T-cell (primary cell): ENCODE measurements at regions not wholly inside any gene's neighbourhood (a gene's known extent, or its start where the extent isn't known, plus 50 kb on each side); places are given as distances from the start of the nearest gene placed in this dataset.

Experiments used
- ATAC-seq, 4 experiments: fragments of 200-7000 bp in 3 of 4; fragments of 150-1000 bp in 1 of 4; cut with Tn5 transposase; replicated peaks in 1 of 4; 1 replicate in 3 of 4; 2 replicates in 1 of 4; pipeline ENCODE4 v1.10.0; 2021; ENCODE audit warnings: moderate library complexity in 3 of 4, mild to moderate bottlenecking in 2 of 4, moderate number of reproducible peaks in 1 of 4
- CTCF ChIA-PET, 2 donors: fragments of 300-600 bp; sonication (Branson Sonifier 250); formaldehyde crosslinking; loops; one replicate each; lab custom pipeline; 2022; ENCODE audit warnings: antibody characterized with exemption in 2 of 2; lab: Charles Lee
- POLR2A ChIA-PET, 2 donors: fragments of 300-600 bp; sonication (Branson Sonifier 250); formaldehyde crosslinking; loops; one replicate each; lab custom pipeline; 2022; ENCODE audit warnings: antibody characterized with exemption in 2 of 2; lab: Charles Lee
- DNase-seq, 35 experiments: peaks; one replicate each; pipeline versions ENCODE4 v3.0.0 to v3.0.0-alpha.2; 2013 to 2023
- H3K27ac ChIP-seq: one replicate; pipeline ENCODE4 v1.5.1; 2013; ENCODE audit warnings: low read length
- H3K27me3 ChIP-seq, 2 experiments: replicated peaks in 1 of 2; 1 replicate in 1 of 2; 2 replicates in 1 of 2; pipeline versions ENCODE4 v1.6.1 to v1.7.0; 2013; ENCODE audit warnings: low read length in 1 of 2, mixed read lengths in 1 of 2; ENCODE audit not compliant: control insufficient read depth in 2 of 2, insufficient read depth in 2 of 2; ENCODE audit errors: extremely low read depth in 1 of 2
- H3K36me3 ChIP-seq, 2 donors: 1 replicate in 1 of 2; 2 replicates in 1 of 2; pipeline versions ENCODE4 v1.6.1 to v1.7.0; 2013; ENCODE audit warnings: low read length in 1 of 2; ENCODE audit not compliant: control insufficient read depth in 2 of 2, insufficient read depth in 1 of 2; ENCODE audit errors: extremely low read depth in 1 of 2
- H3K4me1 ChIP-seq, 2 experiments: 1 replicate in 1 of 2; 2 replicates in 1 of 2; pipeline versions ENCODE4 v1.6.1 to v1.7.0; 2013; ENCODE audit warnings: low read length in 2 of 2, mixed read lengths in 1 of 2; ENCODE audit not compliant: insufficient read depth in 2 of 2, control insufficient read depth in 1 of 2; ENCODE audit errors: extremely low read depth in 1 of 2
- H3K4me3 ChIP-seq, 2 donors: 1 replicate in 1 of 2; 2 replicates in 1 of 2; pipeline versions ENCODE4 v1.5.1 to v1.7.0; 2013; ENCODE audit warnings: mild to moderate bottlenecking in 2 of 2, low read length in 1 of 2, moderate library complexity in 1 of 2; ENCODE audit not compliant: control insufficient read depth in 1 of 2; ENCODE audit errors: extremely low read depth in 1 of 2
- H3K9me3 ChIP-seq: 2 replicates; pipeline ENCODE4 v1.7.0; 2013
- H3K27ac Mint-ChIP-seq, 2 donors: one replicate each; pipeline ENCODE4 v1.8.0; 2020 to 2021; ENCODE audit warnings: mild to moderate bottlenecking in 2 of 2, mixed read lengths in 2 of 2
- H3K27me3 Mint-ChIP-seq, 2 donors: one replicate each; pipeline ENCODE4 v1.8.0; 2021 to 2022; ENCODE audit warnings: mixed read lengths in 2 of 2
- H3K36me3 Mint-ChIP-seq: one replicate; pipeline ENCODE4 v1.8.0; 2021; ENCODE audit warnings: mixed read lengths
- H3K4me1 Mint-ChIP-seq, 3 donors: one replicate each; pipeline ENCODE4 v1.8.0; 2020 to 2022; ENCODE audit warnings: mixed read lengths in 3 of 3, mild to moderate bottlenecking in 1 of 3
- H3K4me3 Mint-ChIP-seq, 3 donors: one replicate each; pipeline ENCODE4 v1.8.0; 2020 to 2022; ENCODE audit warnings: mild to moderate bottlenecking in 3 of 3, mixed read lengths in 3 of 3, moderate library complexity in 3 of 3
- H3K9me3 Mint-ChIP-seq, 3 donors: one replicate each; pipeline ENCODE4 v1.8.0; 2020 to 2022; ENCODE audit warnings: mixed read lengths in 3 of 3
- WGBS: methylation state at CpG from one replicate; pipeline ENCODE4 v1.1.5; 2013; ENCODE audit warnings: missing lambda C conversion rate; ENCODE audit not compliant: insufficient coverage; 5-methylcytosine and 5-hydroxymethylcytosine counted together

GRCh38 chr6:97632341-97632740 lies 349.3 kb upstream of the MMS22L start:
- DNase-seq: no peak
- H3K4me1 Mint-ChIP-seq: no peaks in the 10 kb centered on the region
- no peak overlapping the region for H3K4me3 Mint-ChIP-seq
- H3K27me3 Mint-ChIP-seq: no peaks in the 10 kb centered on the region
- Histone ChIP-seq H3K4me1 (no peaks in the 10 kb centered on the region), H3K27me3 (no peaks in the 10 kb centered on the region), H3K9me3 (no peaks in the 10 kb centered on the region), H3K27ac (no peak overlapping the region), H3K36me3 (no peaks in the 10 kb centered on the region), H3K4me3 (no peak overlapping the region)
- no peak for ATAC-seq
- ChIA-PET POLR2A (no interaction called here), CTCF (no interaction called here)
- WGBS: no CpG with 5 or more reads among the region's 1 CpG
- H3K27ac Mint-ChIP-seq: no peak overlapping the region
- peaks cover 3 to 6% (median 6%) of the 10 kb centered on the region in 3 donors for H3K9me3 Mint-ChIP-seq
- no peaks in the 10 kb centered on the region for H3K36me3 Mint-ChIP-seq

DNA sequence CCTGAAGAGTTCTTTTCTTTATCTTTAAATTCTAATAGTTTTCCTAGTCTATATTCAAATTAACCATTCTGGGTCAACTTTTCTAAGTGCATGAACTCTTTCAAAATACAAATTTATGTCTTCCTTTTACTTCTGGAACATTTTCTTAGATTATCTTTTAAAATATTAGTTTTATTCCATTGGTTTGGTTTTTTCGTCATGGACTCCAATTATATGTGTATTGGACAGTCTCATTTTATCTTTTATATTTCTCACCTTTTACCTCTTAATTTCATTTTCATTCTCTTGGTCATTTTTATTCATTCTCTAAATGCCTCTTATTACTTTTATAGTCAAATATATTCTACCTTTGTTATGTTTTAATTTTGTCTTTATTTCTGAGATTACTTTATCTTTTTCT lies 356.7 kb upstream of the MMS22L start:
- Mint-ChIP-seq H3K4me1 (no peaks in the 10 kb centered on the region), H3K27ac (no peak overlapping the region), H3K4me3 (no peak overlapping the region), H3K36me3 (no peaks in the 10 kb centered on the region), H3K27me3 (no peaks in the 10 kb centered on the region), H3K9me3 (peaks cover 7 to 15% (median 11%) of the 10 kb centered on the region in 3 donors)
- Histone ChIP-seq H3K27ac (no peak overlapping the region), H3K27me3 (no peaks in the 10 kb centered on the region), H3K4me1 (no peaks in the 10 kb centered on the region), H3K9me3 (no peaks in the 10 kb centered on the region), H3K36me3 (no peaks in the 10 kb centered on the region), H3K4me3 (no peak overlapping the region)
- ATAC-seq: no peak
- CTCF ChIA-PET: no interaction called here
- POLR2A ChIA-PET: no interaction called here
- DNase-seq: no peak
- no CpG with 5 or more reads among the region's 1 CpG for WGBS

DNA sequence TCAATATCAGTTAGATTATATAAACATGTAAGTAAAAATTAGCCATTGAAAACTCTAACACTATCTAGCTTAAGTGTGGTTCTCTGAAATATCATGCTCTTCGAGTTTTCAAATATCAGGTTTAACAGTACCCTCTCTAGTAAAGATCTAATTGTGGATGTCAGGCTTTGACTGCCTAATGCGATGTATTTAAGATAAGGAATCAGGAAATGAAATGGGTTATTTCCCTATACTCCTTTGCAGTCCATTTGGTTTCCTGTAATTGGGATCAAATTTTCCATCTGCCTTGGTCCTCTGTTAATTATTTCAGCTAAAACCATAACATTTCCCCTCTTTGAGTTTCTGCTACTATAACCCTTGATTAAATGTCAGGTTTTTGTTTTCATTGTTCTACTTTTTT lies 361.3 kb upstream of the MMS22L start:
- POLR2A ChIA-PET: no interaction called here

DNA sequence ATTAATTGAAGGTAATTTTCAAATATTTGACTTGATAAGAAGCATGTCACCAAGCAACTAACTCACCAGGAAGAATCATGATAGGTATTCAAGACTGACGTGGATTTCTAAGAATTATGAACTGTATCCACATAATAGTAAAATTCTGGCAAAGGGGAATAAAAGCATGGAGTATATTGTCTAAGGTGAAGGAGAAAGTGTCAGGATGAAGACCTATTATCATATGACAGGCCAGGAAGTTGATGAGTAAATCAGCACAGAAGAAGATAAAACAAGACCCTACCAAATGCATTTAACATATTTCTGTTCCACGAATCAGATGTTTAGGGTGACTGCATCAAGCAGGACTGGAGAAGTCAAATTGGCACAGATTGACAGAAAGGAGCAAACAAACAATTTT lies 362.7 kb upstream of the MMS22L start:
- Histone ChIP-seq H3K9me3 (no peaks in the 10 kb centered on the region), H3K36me3 (no peaks in the 10 kb centered on the region), H3K27me3 (no peaks in the 10 kb centered on the region), H3K27ac (no peak overlapping the region), H3K4me3 (no peak overlapping the region), H3K4me1 (no peaks in the 10 kb centered on the region)
- POLR2A ChIA-PET: no interaction called here
- Mint-ChIP-seq H3K4me3 (no peak overlapping the region), H3K27ac (no peak overlapping the region), H3K27me3 (no peaks in the 10 kb centered on the region), H3K9me3 (peaks cover 0 to 5% (median 3%) of the 10 kb centered on the region in 3 donors), H3K36me3 (no peaks in the 10 kb centered on the region), H3K4me1 (no peaks in the 10 kb centered on the region)
- DNase-seq: no peak
- no CpG with 5 or more reads among the region's 2 CpGs for WGBS
- CTCF ChIA-PET: no interaction called here
- ATAC-seq: no peak

More for the DNA sequence above, 361.3 kb upstream of the MMS22L start:
- CTCF ChIA-PET: no interaction called here
- Mint-ChIP-seq H3K9me3 (peaks cover 4 to 12% (median 7%) of the 10 kb centered on the region in 3 donors), H3K4me1 (no peaks in the 10 kb centered on the region), H3K36me3 (no peaks in the 10 kb centered on the region), H3K27me3 (no peaks in the 10 kb centered on the region), H3K4me3 (no peak overlapping the region), H3K27ac (no peak overlapping the region)
- no peaks in the 10 kb centered on the region for H3K27me3 ChIP-seq
- DNase-seq (no peak), ATAC-seq (no peak)
- no peaks in the 10 kb centered on the region for H3K36me3 ChIP-seq
- H3K9me3 ChIP-seq: no peaks in the 10 kb centered on the region
- no peaks in the 10 kb centered on the region for H3K4me1 ChIP-seq
- H3K4me3 ChIP-seq: no peak overlapping the region
- WGBS: no CpG with 5 or more reads among the region's 2 CpGs
- no peak overlapping the region for H3K27ac ChIP-seq

DNA sequence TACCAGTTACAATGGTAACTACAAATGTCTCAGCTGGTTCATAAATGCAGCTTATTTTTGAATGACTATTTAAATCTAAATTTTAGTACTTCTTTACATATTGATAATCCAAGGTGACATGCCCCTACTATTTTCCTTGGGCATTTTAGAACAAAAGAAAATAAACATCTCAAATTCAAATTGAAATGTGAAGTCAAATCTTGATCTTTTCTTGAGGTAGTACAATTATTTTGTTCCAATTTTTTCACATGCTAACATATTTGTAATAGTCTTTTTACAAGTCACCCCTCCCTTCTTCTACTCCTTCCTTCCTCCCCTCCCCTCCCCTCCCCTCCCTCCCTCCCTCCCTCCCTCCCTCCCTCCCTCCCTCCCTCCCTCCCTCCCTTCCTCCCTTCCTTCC lies 370.1 kb upstream of the MMS22L start:
- ChIA-PET CTCF (no interaction called here), POLR2A (no interaction called here)
- no peaks in the 10 kb centered on the region for H3K27me3 Mint-ChIP-seq

DNA sequence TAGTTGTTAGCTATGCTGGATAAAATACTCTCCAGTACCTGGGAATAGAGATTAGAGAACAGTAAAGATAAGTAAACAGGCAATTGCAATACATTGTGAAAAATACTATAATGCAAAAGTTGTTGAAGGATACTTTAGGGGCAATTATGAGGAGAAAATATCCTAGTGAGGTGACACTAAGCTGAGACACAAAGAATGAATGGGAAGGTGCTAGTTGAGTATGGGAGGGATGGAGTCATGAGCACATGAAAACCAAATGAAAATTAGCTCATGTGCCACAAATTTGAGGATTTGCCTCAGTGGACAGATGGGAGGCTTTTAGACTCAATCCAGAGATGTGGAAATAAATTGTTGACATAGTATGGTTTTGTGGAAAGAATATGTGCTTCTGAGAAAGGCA lies 370.5 kb upstream of the MMS22L start:
- Histone ChIP-seq H3K27ac (no peak overlapping the region), H3K4me1 (no peaks in the 10 kb centered on the region), H3K36me3 (no peaks in the 10 kb centered on the region), H3K9me3 (no peaks in the 10 kb centered on the region), H3K27me3 (no peaks in the 10 kb centered on the region), H3K4me3 (no peak overlapping the region)
- no peak overlapping the region for H3K4me3 Mint-ChIP-seq
- DNase-seq (no peak), ATAC-seq (no peak)
- H3K9me3 Mint-ChIP-seq: peaks cover 4 to 6% (median 5%) of the 10 kb centered on the region in 3 donors
- no peaks in the 10 kb centered on the region for H3K4me1 Mint-ChIP-seq
- no peak overlapping the region for H3K27ac Mint-ChIP-seq
- CTCF ChIA-PET: no interaction called here
- no peaks in the 10 kb centered on the region for H3K36me3 Mint-ChIP-seq
- POLR2A ChIA-PET: no interaction called here
- H3K27me3 Mint-ChIP-seq: no peaks in the 10 kb centered on the region

More for the DNA sequence above, 370.1 kb upstream of the MMS22L start:
- no peaks in the 10 kb centered on the region for H3K36me3 ChIP-seq
- H3K4me3 Mint-ChIP-seq: no peak overlapping the region
- no peak overlapping the region for H3K4me3 ChIP-seq
- H3K27me3 ChIP-seq: no peaks in the 10 kb centered on the region
- H3K9me3 Mint-ChIP-seq: peaks cover 4 to 6% (median 5%) of the 10 kb centered on the region in 3 donors
- no peak overlapping the region for H3K27ac Mint-ChIP-seq
- no peak overlapping the region for H3K27ac ChIP-seq
- no peak for DNase-seq
- no peak for ATAC-seq
- H3K4me1 Mint-ChIP-seq: no peaks in the 10 kb centered on the region
- no peaks in the 10 kb centered on the region for H3K4me1 ChIP-seq
- H3K9me3 ChIP-seq: no peaks in the 10 kb centered on the region
- H3K36me3 Mint-ChIP-seq: no peaks in the 10 kb centered on the region

DNA sequence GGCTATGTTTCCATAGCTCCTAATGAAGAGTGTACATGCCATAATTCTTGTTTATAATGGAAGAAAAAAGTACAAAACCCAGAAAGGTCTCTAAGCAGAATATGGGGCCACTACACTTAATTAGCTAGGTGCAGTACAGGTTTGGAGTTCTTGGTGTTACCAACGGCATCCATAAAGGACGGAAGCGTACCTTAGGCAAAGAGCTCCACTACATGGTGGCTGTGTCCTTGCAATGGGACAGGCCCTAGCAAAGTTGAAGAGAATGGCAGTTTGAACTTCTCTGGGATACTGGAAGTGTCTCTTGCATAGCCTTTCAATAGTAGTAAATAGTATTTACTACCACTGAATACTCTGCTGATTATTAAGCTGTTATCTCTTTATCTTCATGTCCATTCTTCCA lies 371.7 kb upstream of the MMS22L start:
- WGBS: 88% methylated on average over 3 of the region's 3 CpGs
- H3K36me3 ChIP-seq: no peaks in the 10 kb centered on the region
- H3K36me3 Mint-ChIP-seq: no peaks in the 10 kb centered on the region
- no peak overlapping the region for H3K4me3 Mint-ChIP-seq
- no peak overlapping the region for H3K27ac Mint-ChIP-seq
- H3K27ac ChIP-seq: no peak overlapping the region
- H3K27me3 Mint-ChIP-seq: no peaks in the 10 kb centered on the region
- CTCF ChIA-PET: no interaction called here
- no peaks in the 10 kb centered on the region for H3K9me3 ChIP-seq
- POLR2A ChIA-PET: no interaction called here
- H3K4me1 Mint-ChIP-seq: no peaks in the 10 kb centered on the region
- no peaks in the 10 kb centered on the region for H3K4me1 ChIP-seq
- H3K9me3 Mint-ChIP-seq: peaks cover 4 to 6% (median 5%) of the 10 kb centered on the region in 3 donors
- H3K27me3 ChIP-seq: no peaks in the 10 kb centered on the region
- no peak overlapping the region for H3K4me3 ChIP-seq
- DNase-seq (no peak), ATAC-seq (no peak)
